Trophoblast cell (in vitro differentiated cells and primary cell): ENCODE measurements at regions not wholly inside any gene's neighbourhood (a gene's known extent, or its start where the extent isn't known, plus 50 kb on each side); places are given as distances from the start of the nearest gene placed in this dataset.

Experiments used
- DNase-seq, 2 donors: peaks; one replicate each; pipeline ENCODE4 v3.0.0-alpha.2; 2016
- H2AFZ ChIP-seq: 2 replicates; pipeline ENCODE4 v1.6.1; 2013; ENCODE audit warnings: low read length, moderate library complexity, mild to moderate bottlenecking; ENCODE audit not compliant: insufficient read depth, poor library complexity
- H2AK5ac ChIP-seq: 2 replicates; pipeline ENCODE4 v1.6.1; 2013; ENCODE audit warnings: mild to moderate bottlenecking, low read length
- H2BK120ac ChIP-seq: 2 replicates; pipeline ENCODE4 v1.6.1; 2013; ENCODE audit warnings: low read length, mild to moderate bottlenecking, moderate library complexity; ENCODE audit not compliant: insufficient read depth, poor library complexity
- H2BK12ac ChIP-seq: 2 replicates; pipeline ENCODE4 v1.6.1; 2013; ENCODE audit warnings: mild to moderate bottlenecking, low read length, moderate library complexity
- H2BK5ac ChIP-seq: 2 replicates; pipeline ENCODE4 v1.6.1; 2013; ENCODE audit warnings: low read length, low read depth, moderate library complexity, mild to moderate bottlenecking; ENCODE audit not compliant: poor library complexity
- H3K14ac ChIP-seq: 2 replicates; pipeline ENCODE4 v1.6.1; 2013; ENCODE audit warnings: mild to moderate bottlenecking, low read length
- H3K18ac ChIP-seq: 2 replicates; pipeline ENCODE4 v1.6.1; 2013; ENCODE audit warnings: mild to moderate bottlenecking, low read length
- H3K23ac ChIP-seq: 2 replicates; pipeline ENCODE4 v1.6.1; 2013; ENCODE audit warnings: low read length
- H3K27ac ChIP-seq: 2 replicates; pipeline ENCODE4 v1.5.1; 2013; ENCODE audit warnings: low read depth, mild to moderate bottlenecking, inconsistent platforms, low read length, moderate library complexity
- H3K27me3 ChIP-seq: 2 replicates; pipeline ENCODE4 v1.6.1; 2013; ENCODE audit warnings: inconsistent platforms, mild to moderate bottlenecking, low read length, moderate library complexity; ENCODE audit not compliant: insufficient read depth
- H3K36me3 ChIP-seq, 2 experiments: 1 replicate in 1 of 2; 2 replicates in 1 of 2; pipeline ENCODE4 v1.6.1; 2013; ENCODE audit warnings: low read length in 2 of 2, mild to moderate bottlenecking in 2 of 2, moderate library complexity in 1 of 2; ENCODE audit not compliant: insufficient read depth in 2 of 2, control insufficient read depth in 1 of 2
- H3K4ac ChIP-seq: 2 replicates; pipeline ENCODE4 v1.6.1; 2013; ENCODE audit warnings: low read depth, mild to moderate bottlenecking, low read length, moderate library complexity
- H3K4me1 ChIP-seq, 2 experiments: 1 replicate in 1 of 2; 2 replicates in 1 of 2; pipeline ENCODE4 v1.6.1; 2013; ENCODE audit warnings: low read length in 2 of 2, mild to moderate bottlenecking in 2 of 2, moderate library complexity in 1 of 2; ENCODE audit not compliant: insufficient read depth in 2 of 2, control insufficient read depth in 1 of 2
- H3K4me2 ChIP-seq: 2 replicates; pipeline ENCODE4 v1.6.1; 2013; ENCODE audit warnings: inconsistent platforms, mild to moderate bottlenecking, low read length, moderate library complexity
- H3K4me3 ChIP-seq: 2 replicates; pipeline ENCODE4 v1.5.1; 2013; ENCODE audit warnings: mild to moderate bottlenecking, low read depth, low read length, inconsistent platforms
- H3K79me1 ChIP-seq: one replicate; pipeline ENCODE4 v1.6.1; 2013; ENCODE audit warnings: low read length
- H3K79me2 ChIP-seq: 2 replicates; pipeline ENCODE4 v1.6.1; 2013; ENCODE audit warnings: low read length, mild to moderate bottlenecking; ENCODE audit not compliant: control insufficient read depth, insufficient read depth, poor library complexity
- H3K9ac ChIP-seq: 2 replicates; pipeline ENCODE4 v1.6.1; 2013; ENCODE audit warnings: mild to moderate bottlenecking, low read length
- H3K9me3 ChIP-seq: 2 replicates; pipeline ENCODE4 v1.6.1; 2013; ENCODE audit warnings: low read depth, mild to moderate bottlenecking, control low read depth, inconsistent platforms, low read length; ENCODE audit not compliant: insufficient read depth
- H4K12ac ChIP-seq: 2 replicates; pipeline ENCODE4 v1.6.1; 2013; ENCODE audit warnings: low read depth, mild to moderate bottlenecking, low read length, moderate library complexity
- H4K8ac ChIP-seq: 2 replicates; pipeline ENCODE4 v1.6.1; 2013; ENCODE audit warnings: low read depth, mild to moderate bottlenecking, low read length, moderate library complexity
- H4K91ac ChIP-seq: one replicate; pipeline ENCODE4 v1.6.1; 2013; ENCODE audit warnings: low read depth, mild to moderate bottlenecking, low read length, moderate library complexity
- WGBS: extraction: QIAGEN DNeasy Blood & Tissue Kit; methylation state at CpG from one replicate; pipeline ENCODE4 v1.1.7; 2013; ENCODE audit warnings: missing lambda C conversion rate; ENCODE audit not compliant: insufficient read length, insufficient coverage; ENCODE audit errors: extremely low coverage; 5-methylcytosine and 5-hydroxymethylcytosine counted together

DNA sequence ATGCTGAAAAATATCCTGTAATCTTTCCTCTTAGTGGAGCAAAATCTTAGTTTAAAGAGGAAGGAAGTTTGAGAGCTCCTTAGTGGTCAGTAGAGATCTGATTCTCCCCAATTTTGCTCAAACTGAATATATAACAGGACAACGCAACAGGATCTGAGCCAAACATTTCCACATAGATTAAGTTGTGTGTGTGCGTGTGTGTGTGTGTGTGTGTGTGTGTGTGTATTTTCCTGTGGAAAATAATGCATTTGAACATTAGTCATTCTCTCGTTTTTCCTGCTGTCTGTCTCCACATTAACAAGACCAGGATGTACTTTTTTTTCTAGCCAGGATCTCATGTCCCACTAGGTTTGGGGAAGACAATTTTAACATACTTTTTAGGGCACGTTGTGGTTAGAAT is 312.1 kb upstream of the CDH18 start:
- Histone ChIP-seq H2BK12ac (no peak overlapping the region), H3K79me2 (no peaks in the 10 kb centered on the region), H3K79me1 (no peaks in the 10 kb centered on the region), H2BK5ac (no peak overlapping the region), H3K14ac (no peak overlapping the region), H3K4me1 (no peaks in the 10 kb centered on the region), H3K4me3 (no peak overlapping the region), H3K27me3 (no peaks in the 10 kb centered on the region), H2AK5ac (no peak overlapping the region), H3K36me3 (no peaks in the 10 kb centered on the region), H3K23ac (no peak overlapping the region), H3K27ac (no peak overlapping the region), H4K12ac (no peak overlapping the region), H3K9ac (no peak overlapping the region), H2AFZ (no peak overlapping the region), H4K8ac (no peak overlapping the region), H2BK120ac (no peak overlapping the region), H3K18ac (no peak overlapping the region), H3K4ac (no peak overlapping the region), H4K91ac (no peak overlapping the region), H3K4me2 (no peak overlapping the region), H3K9me3 (no peaks in the 10 kb centered on the region)
- no CpG with 5 or more reads among the region's 4 CpGs for WGBS
- no peak for DNase-seq

DNA sequence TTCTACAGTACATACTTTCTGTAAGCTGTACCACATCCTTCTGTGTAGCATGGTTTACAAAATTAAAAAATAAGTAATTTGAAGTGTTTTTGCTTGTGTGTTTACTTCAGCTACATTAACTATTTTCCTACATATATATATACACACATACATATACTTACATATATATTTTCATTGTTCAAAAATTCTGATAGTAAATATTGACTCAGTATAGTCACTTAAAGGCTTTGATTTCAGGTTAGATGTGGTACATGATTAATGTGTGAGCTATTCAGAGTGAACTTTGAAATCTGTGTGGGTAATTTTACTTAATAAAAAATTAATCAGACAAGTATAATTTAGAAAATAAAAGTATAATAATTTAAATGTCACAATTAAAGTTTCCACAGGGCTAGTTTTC is 306.7 kb upstream of the CDH18 start:
- Histone ChIP-seq H3K4me1 (no peaks in the 10 kb centered on the region), H3K4me3 (no peak overlapping the region), H2AFZ (no peak overlapping the region), H4K12ac (no peak overlapping the region), H3K79me1 (no peaks in the 10 kb centered on the region), H2BK12ac (no peak overlapping the region), H2AK5ac (no peak overlapping the region), H2BK5ac (no peak overlapping the region), H4K91ac (no peak overlapping the region), H3K36me3 (no peaks in the 10 kb centered on the region), H3K4ac (no peak overlapping the region), H3K9me3 (no peaks in the 10 kb centered on the region), H3K27ac (no peak overlapping the region), H3K18ac (no peak overlapping the region), H3K9ac (no peak overlapping the region), H3K23ac (no peak overlapping the region), H4K8ac (no peak overlapping the region), H3K27me3 (no peaks in the 10 kb centered on the region), H3K4me2 (no peak overlapping the region), H3K79me2 (no peaks in the 10 kb centered on the region), H3K14ac (no peak overlapping the region), H2BK120ac (no peak overlapping the region)
- DNase-seq = no peak

DNA sequence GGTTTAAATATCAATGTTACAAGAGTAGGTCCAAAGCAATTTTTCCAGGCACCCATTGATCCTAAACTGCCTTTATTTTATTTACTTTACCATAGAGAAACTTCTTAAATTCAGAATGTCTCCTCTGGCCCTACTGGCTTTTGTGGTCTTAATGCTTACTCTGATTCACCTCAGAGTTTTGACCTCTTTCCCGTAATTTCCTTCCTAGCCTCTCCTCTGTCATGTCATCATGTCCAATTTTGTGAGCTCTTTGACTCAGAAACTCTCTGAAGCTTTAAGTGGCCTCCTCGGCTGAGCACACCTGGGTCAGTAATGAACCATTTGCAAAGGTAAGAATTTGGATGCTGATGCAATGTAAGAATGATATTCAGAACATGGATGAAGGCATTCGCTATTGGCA is 303.8 kb upstream of the CDH18 start:
- no peak overlapping the region for H3K27ac ChIP-seq
- no peak overlapping the region for H3K9ac ChIP-seq
- H2BK120ac ChIP-seq = no peak overlapping the region
- no peak overlapping the region for H3K4me2 ChIP-seq
- no peak overlapping the region for H3K4me3 ChIP-seq
- no peak for DNase-seq
- no peak overlapping the region for H2BK12ac ChIP-seq
- no peak overlapping the region for H3K4ac ChIP-seq
- no peaks in the 10 kb centered on the region for H3K79me1 ChIP-seq
- no peak overlapping the region for H2AK5ac ChIP-seq
- H2AFZ ChIP-seq = no peak overlapping the region
- no peaks in the 10 kb centered on the region for H3K27me3 ChIP-seq
- no peaks in the 10 kb centered on the region for H3K79me2 ChIP-seq
- H4K12ac ChIP-seq = no peak overlapping the region
- no peaks in the 10 kb centered on the region for H3K4me1 ChIP-seq
- H2BK5ac ChIP-seq = no peak overlapping the region
- no peaks in the 10 kb centered on the region for H3K36me3 ChIP-seq
- H3K18ac ChIP-seq = no peak overlapping the region
- no peak overlapping the region for H3K14ac ChIP-seq
- no peak overlapping the region for H3K23ac ChIP-seq
- no peak overlapping the region for H4K8ac ChIP-seq
- no peak overlapping the region for H4K91ac ChIP-seq
- H3K9me3 ChIP-seq = no peaks in the 10 kb centered on the region
- WGBS = no CpG with 5 or more reads among the region's 3 CpGs

DNA sequence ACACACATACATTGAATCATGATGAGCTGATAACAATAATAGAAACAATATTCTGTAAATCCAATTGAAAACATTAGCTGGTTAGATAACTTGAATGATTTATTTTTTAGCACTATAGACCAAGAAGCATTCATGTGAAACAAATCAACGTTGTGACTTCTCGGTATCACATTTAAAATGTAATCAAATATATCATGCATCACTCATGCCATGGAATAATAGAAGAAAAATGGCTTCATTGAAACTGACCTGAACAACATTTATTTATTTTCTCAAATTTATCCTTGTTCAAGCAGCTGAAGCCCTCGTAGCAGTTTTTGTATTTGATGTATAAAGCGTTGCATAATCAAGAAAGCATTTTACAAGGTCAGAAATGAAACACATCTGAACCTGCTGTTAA is 299.6 kb upstream of the CDH18 start:
- DNase-seq = no peak
- H2BK12ac ChIP-seq = no peak overlapping the region
- H3K18ac ChIP-seq = no peak overlapping the region
- H3K4me1 ChIP-seq = no peaks in the 10 kb centered on the region
- no peak overlapping the region for H3K14ac ChIP-seq
- no peaks in the 10 kb centered on the region for H3K36me3 ChIP-seq
- H3K27me3 ChIP-seq = no peaks in the 10 kb centered on the region
- H3K4me3 ChIP-seq = no peak overlapping the region
- H3K4me2 ChIP-seq = no peak overlapping the region
- H3K79me1 ChIP-seq = no peaks in the 10 kb centered on the region
- no peak overlapping the region for H4K8ac ChIP-seq
- no CpG with 5 or more reads among the region's 4 CpGs for WGBS
- H3K27ac ChIP-seq = no peak overlapping the region
- H4K12ac ChIP-seq = no peak overlapping the region
- H3K79me2 ChIP-seq = no peaks in the 10 kb centered on the region
- no peak overlapping the region for H2BK5ac ChIP-seq
- no peak overlapping the region for H3K4ac ChIP-seq
- H2AFZ ChIP-seq = no peak overlapping the region
- H4K91ac ChIP-seq = no peak overlapping the region
- no peak overlapping the region for H3K23ac ChIP-seq
- H3K9me3 ChIP-seq = no peaks in the 10 kb centered on the region
- H2BK120ac ChIP-seq = no peak overlapping the region
- no peak overlapping the region for H2AK5ac ChIP-seq
- no peak overlapping the region for H3K9ac ChIP-seq

DNA sequence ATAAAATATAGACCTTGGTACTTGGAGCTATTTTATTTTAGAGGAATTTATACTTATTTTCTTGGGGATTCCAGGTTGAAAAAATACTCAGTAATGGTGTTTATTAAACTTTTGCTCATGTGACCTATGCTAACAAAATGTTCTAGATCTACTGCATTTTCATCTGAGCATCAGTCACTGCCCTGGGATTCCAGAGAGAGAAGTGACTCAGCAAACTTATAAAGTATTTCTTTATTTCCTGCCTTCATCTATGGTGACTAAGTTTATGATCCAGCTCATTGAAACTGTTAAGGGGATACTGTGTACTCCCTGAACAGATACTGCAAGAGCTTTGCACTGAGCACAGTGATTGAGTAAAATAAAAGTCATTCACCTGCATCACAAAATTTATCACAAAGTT is 298.5 kb upstream of the CDH18 start:
- Histone ChIP-seq H3K14ac (no peak overlapping the region), H2BK120ac (no peak overlapping the region)
- no peak for DNase-seq

More for the DNA sequence above, 298.5 kb upstream of the CDH18 start:
- H3K4me2 ChIP-seq = no peak overlapping the region
- H2BK12ac ChIP-seq = no peak overlapping the region
- H3K36me3 ChIP-seq = no peaks in the 10 kb centered on the region
- H3K18ac ChIP-seq = no peak overlapping the region
- no peak overlapping the region for H2AK5ac ChIP-seq
- no peaks in the 10 kb centered on the region for H3K9me3 ChIP-seq
- no peak overlapping the region for H4K12ac ChIP-seq
- H3K27me3 ChIP-seq = no peaks in the 10 kb centered on the region
- no peak overlapping the region for H2AFZ ChIP-seq
- no peak overlapping the region for H3K9ac ChIP-seq
- no peak overlapping the region for H3K27ac ChIP-seq
- H2BK5ac ChIP-seq = no peak overlapping the region
- H3K4me1 ChIP-seq = no peaks in the 10 kb centered on the region
- no peaks in the 10 kb centered on the region for H3K79me1 ChIP-seq
- no peak overlapping the region for H4K8ac ChIP-seq
- H3K4ac ChIP-seq = no peak overlapping the region
- H3K4me3 ChIP-seq = no peak overlapping the region
- H4K91ac ChIP-seq = no peak overlapping the region
- no peaks in the 10 kb centered on the region for H3K79me2 ChIP-seq
- no peak overlapping the region for H3K23ac ChIP-seq
